ENCODE measurements at regions not wholly inside any gene's neighbourhood (a gene's known extent, or its start where the extent isn't known, plus 50 kb on each side); places are given as distances from the start of the nearest gene placed in this dataset.

DNA sequence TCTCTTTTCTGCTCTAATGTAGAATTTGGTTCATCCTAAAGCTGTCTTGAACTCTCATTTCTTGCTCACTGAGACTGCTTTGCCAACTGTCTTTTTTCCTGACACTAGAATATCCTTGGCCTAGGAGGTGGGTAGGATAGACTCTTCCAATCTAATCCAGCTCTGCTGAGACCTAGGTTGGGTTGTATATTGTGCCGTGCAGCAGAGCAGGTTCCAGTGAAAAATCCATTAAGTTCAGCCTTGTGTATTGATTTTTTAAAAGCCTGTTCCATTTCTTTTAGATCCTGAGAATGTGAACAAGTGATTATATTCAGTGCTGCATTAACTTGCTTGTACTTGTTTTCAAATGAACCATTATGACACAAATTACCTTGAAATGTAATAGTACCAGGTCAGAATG is 539.6 kb downstream of the LRRC70 start:
- Histone ChIP-seq H3K4me3 (no peak overlapping the region), H3K27ac (no peak overlapping the region), H3K4me1 (no peaks in the 10 kb centered on the region), H3K36me3 (no peaks in the 10 kb centered on the region), H3K9me3 (no peaks in the 10 kb centered on the region), H3K27me3 (no peaks in the 10 kb centered on the region)
- DNase-seq (no peak), ATAC-seq (no peak)
- WGBS (ENCODE audit: insufficient coverage, low coverage, low lambda C conversion rate, missing lambda C conversion rate): 14% methylated on average over 1 of the region's 1 CpG
- TF ChIP-seq, protein P1, sequence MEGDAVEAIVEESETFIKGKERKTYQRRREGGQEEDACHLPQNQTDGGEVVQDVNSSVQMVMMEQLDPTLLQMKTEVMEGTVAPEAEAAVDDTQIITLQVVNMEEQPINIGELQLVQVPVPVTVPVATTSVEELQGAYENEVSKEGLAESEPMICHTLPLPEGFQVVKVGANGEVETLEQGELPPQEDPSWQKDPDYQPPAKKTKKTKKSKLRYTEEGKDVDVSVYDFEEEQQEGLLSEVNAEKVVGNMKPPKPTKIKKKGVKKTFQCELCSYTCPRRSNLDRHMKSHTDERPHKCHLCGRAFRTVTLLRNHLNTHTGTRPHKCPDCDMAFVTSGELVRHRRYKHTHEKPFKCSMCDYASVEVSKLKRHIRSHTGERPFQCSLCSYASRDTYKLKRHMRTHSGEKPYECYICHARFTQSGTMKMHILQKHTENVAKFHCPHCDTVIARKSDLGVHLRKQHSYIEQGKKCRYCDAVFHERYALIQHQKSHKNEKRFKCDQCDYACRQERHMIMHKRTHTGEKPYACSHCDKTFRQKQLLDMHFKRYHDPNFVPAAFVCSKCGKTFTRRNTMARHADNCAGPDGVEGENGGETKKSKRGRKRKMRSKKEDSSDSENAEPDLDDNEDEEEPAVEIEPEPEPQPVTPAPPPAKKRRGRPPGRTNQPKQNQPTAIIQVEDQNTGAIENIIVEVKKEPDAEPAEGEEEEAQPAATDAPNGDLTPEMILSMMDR (IDR thresholded peaks at IDR 0.05): no peak
- TF ChIP-seq POLR2A (IDR thresholded peaks at IDR 0.05): no peak
- intact Hi-C loops (cut with DNase I): no loop called here

DNA sequence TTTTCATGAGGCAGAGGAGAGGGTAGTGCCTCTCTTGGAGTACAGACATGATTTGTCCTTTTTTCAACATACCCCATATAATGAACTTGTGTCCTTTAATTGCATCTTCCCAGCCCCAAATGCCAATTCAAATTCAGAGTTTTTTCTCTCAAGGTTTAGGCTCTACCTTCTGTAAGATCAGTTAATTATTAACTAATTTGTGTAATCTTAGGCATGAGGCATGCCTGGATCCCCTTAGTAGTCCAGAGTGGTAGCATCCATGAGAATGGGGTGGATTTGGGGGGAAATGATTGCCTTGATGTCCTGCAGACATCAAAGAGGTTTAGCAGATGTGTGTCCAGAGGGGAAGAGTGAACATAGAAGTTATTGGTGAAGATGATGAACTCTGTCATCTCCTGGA is 533.3 kb downstream of the LRRC70 start:
- TF ChIP-seq, protein P1 (IDR thresholded peaks at IDR 0.05): no peak
- no peak for TF ChIP-seq POLR2A (IDR thresholded peaks at IDR 0.05)
- H3K9me3 ChIP-seq: no peaks in the 10 kb centered on the region

GRCh38 chr5:63101870-63102269 is 523.3 kb downstream of the LRRC70 start:
- no peak for ATAC-seq
- no peak overlapping the region for H3K4me3 ChIP-seq
- H3K27me3 ChIP-seq: no peaks in the 10 kb centered on the region
- no peak overlapping the region for H3K27ac ChIP-seq
- no peak for TF ChIP-seq POLR2A (IDR thresholded peaks at IDR 0.05)
- TF ChIP-seq, protein P1 (IDR thresholded peaks at IDR 0.05): no peak
- WGBS (ENCODE audit: insufficient coverage, low coverage, low lambda C conversion rate, missing lambda C conversion rate): 48% methylated on average over 1 of the region's 1 CpG
- no peaks in the 10 kb centered on the region for H3K36me3 ChIP-seq
- no peaks in the 10 kb centered on the region for H3K9me3 ChIP-seq
- intact Hi-C loops (cut with DNase I): no loop called here
- no peaks in the 10 kb centered on the region for H3K4me1 ChIP-seq
- DNase-seq: no peak

More for the DNA sequence above, 533.3 kb downstream of the LRRC70 start:
- ATAC-seq (peak; percentile 57 to 75 (median 68)), DNase-seq (no peak)
- Histone ChIP-seq H3K4me3 (no peak overlapping the region), H3K27ac (no peak overlapping the region), H3K27me3 (no peaks in the 10 kb centered on the region), H3K4me1 (no peaks in the 10 kb centered on the region), H3K36me3 (no peaks in the 10 kb centered on the region)
- intact Hi-C loops (cut with DNase I): no loop called here

GRCh38 chr5:63097286-63097685 is 518.7 kb downstream of the LRRC70 start:
- no peak overlapping the region for H3K4me3 ChIP-seq
- H3K27me3 ChIP-seq: no peaks in the 10 kb centered on the region
- 67% methylated on average over 1 of the region's 1 CpG for WGBS (ENCODE audit: insufficient coverage, low coverage, low lambda C conversion rate, missing lambda C conversion rate)
- no peaks in the 10 kb centered on the region for H3K36me3 ChIP-seq
- intact Hi-C loops (cut with DNase I): no loop called here
- no peaks in the 10 kb centered on the region for H3K9me3 ChIP-seq
- DNase-seq: no peak
- H3K4me1 ChIP-seq: no peaks in the 10 kb centered on the region
- TF ChIP-seq, protein P1 (IDR thresholded peaks at IDR 0.05): no peak
- no peak for TF ChIP-seq POLR2A (IDR thresholded peaks at IDR 0.05)
- ATAC-seq: no peak
- no peak overlapping the region for H3K27ac ChIP-seq

DNA sequence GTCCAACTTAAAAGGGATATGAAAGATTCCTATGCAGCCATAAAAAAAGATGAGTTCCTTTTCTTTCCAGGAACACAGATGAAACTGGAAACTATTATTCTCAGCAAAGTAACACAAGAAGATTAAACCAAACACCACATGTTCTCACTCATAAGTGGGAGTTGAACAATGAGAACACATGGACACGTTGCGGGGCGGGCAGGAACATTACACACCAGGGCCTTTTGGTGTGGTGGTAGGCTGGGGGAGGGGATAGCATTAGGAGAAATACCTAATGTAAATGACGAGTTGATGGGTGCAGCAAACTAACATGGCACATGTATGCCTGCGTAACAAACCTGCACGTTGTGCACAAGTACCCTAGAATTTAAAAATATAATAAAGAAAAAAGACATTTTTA is 516.1 kb downstream of the LRRC70 start:
- 68% methylated on average over 6 of the region's 6 CpGs for whole genome bisulfite sequencing (ENCODE audit: insufficient coverage, low coverage, low lambda C conversion rate, missing lambda C conversion rate)
- no peak for DNase-seq
- no peaks in the 10 kb centered on the region for H3K27me3 ChIP-seq
- no peak overlapping the region for H3K4me3 ChIP-seq
- TF ChIP-seq, protein P1 (IDR thresholded peaks at IDR 0.05): no peak
- no peak for TF ChIP-seq POLR2A (IDR thresholded peaks at IDR 0.05)
- H3K9me3 ChIP-seq: no peaks in the 10 kb centered on the region
- no peaks in the 10 kb centered on the region for H3K36me3 ChIP-seq
- H3K27ac ChIP-seq: no peak overlapping the region
- H3K4me1 ChIP-seq: no peaks in the 10 kb centered on the region
- ATAC-seq: no peak
- intact Hi-C loops (cut with DNase I): no loop called here
